ENCODE measurements at regions not wholly inside any gene's neighbourhood (a gene's known extent, or its start where the extent isn't known, plus 50 kb on each side); places are given as distances from the start of the nearest gene placed in this dataset.

- TF ChIP-seq EZH2 (IDR thresholded peaks at IDR 0.05) (no peak), FOXP2 (optimal IDR thresholded peaks at IDR 0.05; ENCODE audit: control extremely low read depth, extremely low read length, insufficient read depth) (no peak)
Measured at GRCh38 chr18:54776282-54776977, 51.8 kb upstream of the RAB27B start.

All from SK-N-MC (cell line).